HepG2 (cell line): ENCODE measurements at regions not wholly inside any gene's neighbourhood (a gene's known extent, or its start where the extent isn't known, plus 50 kb on each side); places are given as distances from the start of the nearest gene placed in this dataset.

Experiments
- ATAC-seq: fragments of 200-7000 bp; cut with Tn5 transposase; 3 replicates; pipeline ENCODE4 v1.9.1; 2020; ENCODE audit warnings: mild to moderate bottlenecking, moderate library complexity
- BruUV-seq: library from RNA; stranded (reverse); fragments of 400-500 nt; replicated peaks from 2 replicates; lab custom pipeline; 2021; lab: Mats Ljungman, UMichigan
- CTCF ChIA-PET: fragments of 300-600 bp; formaldehyde crosslinking; extraction: SDS; loops from one replicate; lab custom pipeline; 2021; ENCODE audit warnings: low total read pairs, inconsistent platforms, low intra/inter-chr PET ratio; lab: Yijun Ruan, JAX
- POLR2A ChIA-PET: fragments of 350-600 bp; sonication (Branson Sonifier 250); formaldehyde crosslinking; loops from one replicate; lab custom pipeline; 2020; ENCODE audit warnings: antibody characterized with exemption, inconsistent platforms; lab: Yijun Ruan, JAX
- DNase-seq: peaks from one replicate; pipeline ENCODE4 v3.0.0-alpha.2; 2015; ENCODE audit warnings: low spot score
- FAIRE-seq: peaks from 3 replicates; lab custom pipeline; 2011; peaks lifted over from hg19 to GRCh38; lab: Jason Lieb, UNC
- H2AFZ ChIP-seq: one replicate; pipeline ENCODE4 v1.6.1; 2011; ENCODE audit warnings: low read length, inconsistent platforms
- H3K27ac ChIP-seq: fragments of 300-600 bp; 3 replicates; pipeline ENCODE4 v1.8.0; 2011; ENCODE audit warnings: mixed run types, mild to moderate bottlenecking, mixed read lengths, low read length, inconsistent platforms; ENCODE audit not compliant: insufficient read depth; ENCODE audit errors: extremely low read length
- H3K27me3 ChIP-seq, 2 experiments: fragments of 200-600 bp in 1 of 2; 2 replicates in 1 of 2; 3 replicates in 1 of 2; pipeline versions ENCODE4 v1.6.0 to v1.8.0; 2011; ENCODE audit warnings: low read length in 2 of 2, mild to moderate bottlenecking in 2 of 2, moderate library complexity in 2 of 2, inconsistent platforms in 1 of 2; ENCODE audit not compliant: insufficient read depth in 2 of 2, control insufficient read depth in 1 of 2
- H3K36me3 ChIP-seq, 2 experiments: fragments of 200-600 bp in 1 of 2; replicated peaks in 1 of 2; 2 replicates in 1 of 2; 3 replicates in 1 of 2; pipeline versions ENCODE4 v1.5.1 to v1.8.0; 2011; ENCODE audit warnings: low read length in 2 of 2, inconsistent platforms in 1 of 2; ENCODE audit not compliant: insufficient read depth in 2 of 2, control insufficient read depth in 1 of 2
- H3K4me1 ChIP-seq: 2 replicates; pipeline ENCODE4 v1.5.1; 2012; ENCODE audit warnings: low read length, inconsistent platforms; ENCODE audit not compliant: insufficient read depth
- H3K4me2 ChIP-seq: 2 replicates; pipeline ENCODE4 v1.6.0; 2011; ENCODE audit warnings: low read depth, low read length, inconsistent platforms
- H3K4me3 ChIP-seq, 3 experiments: fragments of 200-600 bp in 1 of 3; sonication (generic), shearing (Covaris generic) in 1 of 3; replicated peaks in 1 of 3; 2 replicates each; pipeline ENCODE4 v1.5.1; 2011 to 2016; ENCODE audit warnings: low read length in 3 of 3, inconsistent platforms in 2 of 3, low read depth in 2 of 3, mild to moderate bottlenecking in 2 of 3, control low read depth in 1 of 3, mixed read lengths in 1 of 3; ENCODE audit not compliant: insufficient read depth in 1 of 3
- H3K79me2 ChIP-seq: one replicate; pipeline ENCODE4 v1.6.1; 2011; ENCODE audit warnings: low read length, inconsistent platforms; ENCODE audit not compliant: insufficient read depth
- H3K9ac ChIP-seq: 2 replicates; pipeline ENCODE4 v1.6.0; 2011; ENCODE audit warnings: mild to moderate bottlenecking, low read depth, low read length, inconsistent platforms; ENCODE audit not compliant: insufficient read depth
- H3K9me3 ChIP-seq: 2 replicates; pipeline ENCODE4 v1.5.1; 2012; ENCODE audit warnings: mild to moderate bottlenecking, low read length
- H4K20me1 ChIP-seq: 2 replicates; pipeline ENCODE4 v1.6.0; 2011; ENCODE audit warnings: inconsistent platforms, mild to moderate bottlenecking, low read length, moderate library complexity; ENCODE audit not compliant: insufficient read depth
- DPF2 ChIP-seq: sonication (generic); formaldehyde crosslinking; IDR thresholded peaks from 2 replicates; pipeline ENCODE4 v1.4.0; 2020; ENCODE audit warnings: mild to moderate bottlenecking, low read depth, missing genetic modification reagents, borderline replicate concordance
- ELF1 ChIP-seq: sonication (generic); formaldehyde crosslinking; IDR thresholded peaks from 2 replicates; pipeline ENCODE4 v1.4.0; 2020; ENCODE audit warnings: missing genetic modification reagents
- FOXJ3 ChIP-seq: sonication (generic); formaldehyde crosslinking; IDR thresholded peaks from 2 replicates; pipeline ENCODE4 v1.4.0; 2020; ENCODE audit warnings: missing genetic modification reagents, mild to moderate bottlenecking, borderline replicate concordance
- HIVEP1 ChIP-seq: sonication (generic); formaldehyde crosslinking; IDR thresholded peaks from 2 replicates; pipeline ENCODE4 v1.4.0; 2020; ENCODE audit warnings: mild to moderate bottlenecking, missing genetic modification reagents
- MAZ ChIP-seq, 2 experiments: sonication (generic) in 1 of 2; formaldehyde crosslinking in 1 of 2; IDR thresholded peaks; 2 replicates each; pipeline versions ENCODE4 v1.5.0 to v1.6.1; 2012 to 2020; ENCODE audit warnings: low read depth in 2 of 2, mild to moderate bottlenecking in 2 of 2, borderline replicate concordance in 1 of 2, improper control_type of control experiment in 1 of 2, low read length in 1 of 2, missing genetic modification reagents in 1 of 2, moderate library complexity in 1 of 2
- PTBP1 ChIP-seq: fragments of 200-400 bp; formaldehyde crosslinking; IDR thresholded peaks from 2 replicates; pipeline ENCODE4 v1.6.1; 2018; ENCODE audit warnings: low read length, low read depth; ENCODE audit not compliant: poor library complexity, severe bottlenecking
- SETDB1 ChIP-seq: sonication (generic); formaldehyde crosslinking; IDR thresholded peaks from 2 replicates; pipeline ENCODE4 v1.5.1; 2020; ENCODE audit warnings: missing genetic modification reagents, mild to moderate bottlenecking, borderline replicate concordance
- ZNF460 ChIP-seq: sonication (generic); formaldehyde crosslinking; IDR thresholded peaks from 2 replicates; pipeline ENCODE4 v1.5.1; 2020; ENCODE audit warnings: missing genetic modification reagents, mild to moderate bottlenecking, borderline replicate concordance
- ZNF546 ChIP-seq: sonication (generic); formaldehyde crosslinking; conservative IDR thresholded peaks from 2 replicates; pipeline ENCODE4 v1.8.1; 2023; ENCODE audit warnings: mild to moderate bottlenecking, missing genetic modification reagents
- ZNF549 ChIP-seq: sonication (generic); formaldehyde crosslinking; IDR thresholded peaks from 2 replicates; pipeline ENCODE4 v1.5.0; 2020; ENCODE audit warnings: missing genetic modification reagents
- ZNF891 ChIP-seq: sonication (generic); formaldehyde crosslinking; IDR thresholded peaks from 2 replicates; pipeline ENCODE4 v1.5.0; 2020; ENCODE audit warnings: mild to moderate bottlenecking, missing genetic modification reagents
- WGBS: methylation state at CpG from one replicate; pipeline ENCODE4 v1.1.6; 2017; ENCODE audit warnings: low lambda C conversion rate; 5-methylcytosine and 5-hydroxymethylcytosine counted together
- in situ Hi-C: cut with HindIII; loops from 2 replicates; pipeline ENCODE4 v1.10.0; 2017; ENCODE audit warnings: low pct_unique_long_range_greater_than_20kb; ENCODE audit not compliant: extremely low pct_ligation_motif_present
- intact Hi-C: fragments of 100-400 bp; cut with micrococcal nuclease; formaldehyde crosslinking; loops from one replicate; pipeline ENCODE4 v1.10.0; 2022; ENCODE audit not compliant: unreplicated experiment
- TF ChIP-seq, protein P1 (sequence below): sonication (generic); formaldehyde crosslinking; IDR thresholded peaks from 2 replicates; pipeline ENCODE4 v1.5.1; 2020; ENCODE audit warnings: missing genetic modification reagents, mild to moderate bottlenecking, borderline replicate concordance
- TF ChIP-seq, protein P2 (sequence below): sonication (generic); formaldehyde crosslinking; IDR thresholded peaks from 2 replicates; pipeline ENCODE4 v1.4.0; 2020; ENCODE audit warnings: low read depth, mild to moderate bottlenecking, missing genetic modification reagents
- TF ChIP-seq, protein P3 (sequence below): sonication (generic); formaldehyde crosslinking; conservative IDR thresholded peaks from 2 replicates; pipeline ENCODE4 v1.8.1; 2023; ENCODE audit warnings: missing genetic modification reagents
- TF ChIP-seq, protein P4 (sequence below): IDR thresholded peaks from 2 replicates; pipeline ENCODE4 v1.6.1; 2016; ENCODE audit warnings: missing compliant biosample characterization, missing genetic modification reagents, borderline replicate concordance

DNA sequence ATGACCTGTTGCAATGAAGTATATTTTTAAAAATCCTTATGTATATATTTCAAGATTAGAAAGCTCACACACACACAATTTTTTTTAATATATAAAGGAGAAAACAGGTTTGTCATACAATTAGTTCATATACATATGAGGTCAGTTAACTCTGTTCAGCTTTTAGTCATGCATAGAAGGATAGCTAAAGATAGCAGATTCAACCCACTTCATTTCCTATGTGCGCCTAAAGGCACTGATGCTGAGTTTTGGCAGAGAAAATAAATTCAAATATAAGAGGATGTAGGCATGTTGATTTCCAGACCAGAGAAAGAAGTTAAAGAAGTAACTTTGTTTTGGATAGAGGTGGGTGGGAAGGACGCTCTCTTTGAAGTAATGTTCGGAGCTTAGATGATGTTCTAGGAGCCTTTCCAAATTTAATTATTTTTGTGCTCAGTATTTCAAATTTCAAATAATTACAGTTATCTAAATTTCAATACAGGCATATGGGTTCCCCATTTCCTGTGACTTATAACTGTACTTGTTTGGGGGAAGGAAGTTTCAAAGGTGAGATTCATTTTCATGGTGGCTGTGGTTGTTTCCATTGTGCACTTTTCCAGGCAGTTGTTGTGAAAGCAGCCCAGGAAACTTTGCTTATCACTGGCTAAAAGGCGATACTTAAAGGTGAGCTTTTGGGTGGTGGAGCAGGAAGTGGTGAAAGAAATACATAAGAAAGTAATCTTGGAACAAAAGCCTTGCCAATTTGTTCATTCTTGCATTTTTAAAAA lies 523.4 kb upstream of the FANCL start:
- CTCF ChIA-PET: no interaction called here
- H3K9me3 ChIP-seq: no peaks in the 10 kb centered on the region
- FAIRE-seq (no peak), ATAC-seq (no peak), DNase-seq (no peak)
- 1% methylated on average over 4 of the region's 4 CpGs for WGBS
- H3K36me3 ChIP-seq: no peaks in the 10 kb centered on the region
- H4K20me1 ChIP-seq: no peaks in the 10 kb centered on the region
- H3K4me3 ChIP-seq: no peak overlapping the region
- H3K4me1 ChIP-seq: no peaks in the 10 kb centered on the region
- no peak overlapping the region for H3K27ac ChIP-seq
- in situ Hi-C loops: loop anchor here (10.0 to 25.0 kb wide), 2 partner anchors 420 to 1823 kb away; no protein-coding TSS in a partner anchor
- no TSS peak for BruUV-seq
- no peak overlapping the region for H3K9ac ChIP-seq
- TF ChIP-seq DPF2 (CRISPR knock-in tag) (no peak), PTBP1 (no peak), ZNF460 (CRISPR knock-in tag) (no peak), FOXJ3 (CRISPR knock-in tag) (no peak), ZNF546 (CRISPR knock-in tag) (no peak), ZNF549 (CRISPR knock-in tag) (no peak), SETDB1 (CRISPR knock-in tag) (no peak), MAZ (IDR thresholded peaks at IDR 0.05; ENCODE audit: borderline replicate concordance, low read depth, low read length) (no peak), MAZ (CRISPR knock-in tag; IDR thresholded peaks at IDR 0.05; ENCODE audit: low read depth) (no peak), ELF1 (no peak), ZNF891 (CRISPR knock-in tag) (no peak), HIVEP1 (CRISPR knock-in tag) (no peak)
- TF ChIP-seq, protein P1, sequence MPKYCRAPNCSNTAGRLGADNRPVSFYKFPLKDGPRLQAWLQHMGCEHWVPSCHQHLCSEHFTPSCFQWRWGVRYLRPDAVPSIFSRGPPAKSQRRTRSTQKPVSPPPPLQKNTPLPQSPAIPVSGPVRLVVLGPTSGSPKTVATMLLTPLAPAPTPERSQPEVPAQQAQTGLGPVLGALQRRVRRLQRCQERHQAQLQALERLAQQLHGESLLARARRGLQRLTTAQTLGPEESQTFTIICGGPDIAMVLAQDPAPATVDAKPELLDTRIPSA (CRISPR knock-in tag): no peak
- TF ChIP-seq, protein P2, sequence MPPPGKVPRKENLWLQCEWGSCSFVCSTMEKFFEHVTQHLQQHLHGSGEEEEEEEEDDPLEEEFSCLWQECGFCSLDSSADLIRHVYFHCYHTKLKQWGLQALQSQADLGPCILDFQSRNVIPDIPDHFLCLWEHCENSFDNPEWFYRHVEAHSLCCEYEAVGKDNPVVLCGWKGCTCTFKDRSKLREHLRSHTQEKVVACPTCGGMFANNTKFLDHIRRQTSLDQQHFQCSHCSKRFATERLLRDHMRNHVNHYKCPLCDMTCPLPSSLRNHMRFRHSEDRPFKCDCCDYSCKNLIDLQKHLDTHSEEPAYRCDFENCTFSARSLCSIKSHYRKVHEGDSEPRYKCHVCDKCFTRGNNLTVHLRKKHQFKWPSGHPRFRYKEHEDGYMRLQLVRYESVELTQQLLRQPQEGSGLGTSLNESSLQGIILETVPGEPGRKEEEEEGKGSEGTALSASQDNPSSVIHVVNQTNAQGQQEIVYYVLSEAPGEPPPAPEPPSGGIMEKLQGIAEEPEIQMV: no peak
- TF ChIP-seq, protein P3, sequence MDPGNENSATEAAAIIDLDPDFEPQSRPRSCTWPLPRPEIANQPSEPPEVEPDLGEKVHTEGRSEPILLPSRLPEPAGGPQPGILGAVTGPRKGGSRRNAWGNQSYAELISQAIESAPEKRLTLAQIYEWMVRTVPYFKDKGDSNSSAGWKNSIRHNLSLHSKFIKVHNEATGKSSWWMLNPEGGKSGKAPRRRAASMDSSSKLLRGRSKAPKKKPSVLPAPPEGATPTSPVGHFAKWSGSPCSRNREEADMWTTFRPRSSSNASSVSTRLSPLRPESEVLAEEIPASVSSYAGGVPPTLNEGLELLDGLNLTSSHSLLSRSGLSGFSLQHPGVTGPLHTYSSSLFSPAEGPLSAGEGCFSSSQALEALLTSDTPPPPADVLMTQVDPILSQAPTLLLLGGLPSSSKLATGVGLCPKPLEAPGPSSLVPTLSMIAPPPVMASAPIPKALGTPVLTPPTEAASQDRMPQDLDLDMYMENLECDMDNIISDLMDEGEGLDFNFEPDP (CRISPR knock-in tag): no peak
- TF ChIP-seq, protein P4, sequence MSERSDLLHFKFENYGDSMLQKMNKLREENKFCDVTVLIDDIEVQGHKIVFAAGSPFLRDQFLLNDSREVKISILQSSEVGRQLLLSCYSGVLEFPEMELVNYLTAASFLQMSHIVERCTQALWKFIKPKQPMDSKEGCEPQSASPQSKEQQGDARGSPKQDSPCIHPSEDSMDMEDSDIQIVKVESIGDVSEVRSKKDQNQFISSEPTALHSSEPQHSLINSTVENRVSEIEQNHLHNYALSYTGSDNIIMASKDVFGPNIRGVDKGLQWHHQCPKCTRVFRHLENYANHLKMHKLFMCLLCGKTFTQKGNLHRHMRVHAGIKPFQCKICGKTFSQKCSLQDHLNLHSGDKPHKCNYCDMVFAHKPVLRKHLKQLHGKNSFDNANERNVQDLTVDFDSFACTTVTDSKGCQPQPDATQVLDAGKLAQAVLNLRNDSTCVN (CRISPR knock-in tag): no peak
- intact Hi-C loops: loop anchor here (5.0 kb wide), 1 partner anchor 1818 kb away; no protein-coding TSS in a partner anchor
- no peaks in the 10 kb centered on the region for H3K27me3 ChIP-seq
- H2AFZ ChIP-seq: no peak overlapping the region
- no peaks in the 10 kb centered on the region for H3K79me2 ChIP-seq
- H3K4me2 ChIP-seq: no peak overlapping the region
- POLR2A ChIA-PET: no interaction called here
